HG03139 (cell line): ENCODE measurements at regions not wholly inside any gene's neighbourhood (a gene's known extent, or its start where the extent isn't known, plus 50 kb on each side); places are given as distances from the start of the nearest gene placed in this dataset.
"Not testable (repeated sequence)": the region's sequence is repeated elsewhere in the genome, so short reads cannot be mapped to it uniquely, and the experiment has no call there.

Source experiments
- ATAC-seq: cut with Tn5 transposase; IDR thresholded peaks from one replicate; pipeline ENCODE4 v1.9.1; 2021; ENCODE audit not compliant: unreplicated experiment

GRCh38 chr17:73914536-73915274 lies 270.5 kb upstream of the SDK2 start:
- no peak for ATAC-seq

- not testable (repeated sequence) for ATAC-seq
Observed at GRCh38 chr17:73919033-73919432, 274.8 kb upstream of the SDK2 start.

GRCh38 chr17:73921306-73921705 lies 277.1 kb upstream of the SDK2 start:
- ATAC-seq = no peak

- no peak for ATAC-seq
Observed at GRCh38 chr17:73924114-73924908, 279.2 kb upstream of the RPL38 start.

- no peak for ATAC-seq
Observed at GRCh38 chr17:73924909-73925186, 278.6 kb upstream of the RPL38 start.

GRCh38 chr17:73929860-73930430 lies 273.5 kb upstream of the RPL38 start:
- ATAC-seq = no peak

- ATAC-seq = no peak
Observed at GRCh38 chr17:73932216-73932749, 271.2 kb upstream of the RPL38 start.

- ATAC-seq = no peak
Observed at GRCh38 chr17:73933164-73933766, 270.2 kb upstream of the RPL38 start.

- no peak for ATAC-seq
Observed at GRCh38 chr17:73933871-73934270, 269.6 kb upstream of the RPL38 start.

- no peak for ATAC-seq
Observed at GRCh38 chr17:73934696-73935095, 268.8 kb upstream of the RPL38 start.

GRCh38 chr17:73936908-73937627 lies 266.4 kb upstream of the RPL38 start:
- no peak for ATAC-seq

- ATAC-seq = no peak
Observed at GRCh38 chr17:73938706-73939105, 264.8 kb upstream of the RPL38 start.

- ATAC-seq = no peak
Observed at GRCh38 chr17:73939806-73940205, 263.7 kb upstream of the RPL38 start.

- no peak for ATAC-seq
Observed at GRCh38 chr17:73940511-73940910, 263.0 kb upstream of the RPL38 start.

GRCh38 chr17:73941919-73942530 lies 261.5 kb upstream of the RPL38 start:
- no peak for ATAC-seq

GRCh38 chr17:73942703-73943415 lies 260.6 kb upstream of the RPL38 start:
- no peak for ATAC-seq

GRCh38 chr17:73943416-73944110 lies 259.9 kb upstream of the RPL38 start:
- no peak for ATAC-seq

GRCh38 chr17:73944366-73944765 lies 259.1 kb upstream of the RPL38 start:
- ATAC-seq = no peak

GRCh38 chr17:73947281-73947965 lies 256.1 kb upstream of the RPL38 start:
- ATAC-seq = no peak
